GM12865 (cell line): ENCODE measurements at regions not wholly inside any gene's neighbourhood (a gene's known extent, or its start where the extent isn't known, plus 50 kb on each side); places are given as distances from the start of the nearest gene placed in this dataset.

Experiments
- DNase-seq: peaks from one replicate; pipeline ENCODE4 v3.0.0; 2010; ENCODE audit warnings: low read depth
- H3K4me3 ChIP-seq: 2 replicates; pipeline ENCODE4 v1.5.1; 2011; ENCODE audit warnings: mild to moderate bottlenecking, low read depth, low read length, control low read depth
- TF ChIP-seq, protein P1 (sequence below): IDR thresholded peaks from 2 replicates; pipeline ENCODE4 v1.5.1; 2011; ENCODE audit warnings: low read length, control low read depth, low read depth, inconsistent platforms; ENCODE audit not compliant: insufficient read depth; ENCODE audit errors: missing control alignments

DNA sequence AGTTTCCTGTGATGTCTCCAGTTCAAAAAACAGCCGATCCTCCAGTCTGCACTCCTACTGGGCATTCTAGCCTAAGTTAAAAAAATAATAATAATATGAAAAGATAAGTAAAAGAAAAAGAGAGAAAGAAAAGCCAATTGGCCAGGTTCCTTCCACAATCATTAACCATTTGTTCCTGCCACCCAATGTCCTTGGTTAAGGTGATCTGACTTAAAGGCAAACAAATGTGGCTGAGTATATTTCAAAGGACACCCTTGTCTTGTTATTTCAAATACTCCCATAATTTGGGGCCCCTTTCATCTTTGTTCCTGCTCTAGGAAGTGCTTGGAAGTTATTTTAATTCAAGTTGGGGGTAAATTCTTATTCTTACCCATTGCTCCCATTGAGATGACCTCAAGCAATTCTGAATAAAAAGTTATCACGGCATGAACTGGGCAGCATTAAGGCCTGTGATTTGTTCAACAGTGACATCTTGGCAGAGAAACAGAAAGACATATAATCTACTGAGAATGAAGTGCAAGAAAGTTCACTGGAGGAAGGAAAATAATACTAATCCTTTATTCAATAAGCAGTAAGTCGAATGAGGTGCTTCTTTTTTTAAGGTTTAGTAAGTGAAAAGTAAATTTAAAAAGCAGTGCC, 1054.5 kb upstream of the FANCL start:
- no peak overlapping the region for H3K4me3 ChIP-seq
- no peak for DNase-seq
- TF ChIP-seq, protein P1, sequence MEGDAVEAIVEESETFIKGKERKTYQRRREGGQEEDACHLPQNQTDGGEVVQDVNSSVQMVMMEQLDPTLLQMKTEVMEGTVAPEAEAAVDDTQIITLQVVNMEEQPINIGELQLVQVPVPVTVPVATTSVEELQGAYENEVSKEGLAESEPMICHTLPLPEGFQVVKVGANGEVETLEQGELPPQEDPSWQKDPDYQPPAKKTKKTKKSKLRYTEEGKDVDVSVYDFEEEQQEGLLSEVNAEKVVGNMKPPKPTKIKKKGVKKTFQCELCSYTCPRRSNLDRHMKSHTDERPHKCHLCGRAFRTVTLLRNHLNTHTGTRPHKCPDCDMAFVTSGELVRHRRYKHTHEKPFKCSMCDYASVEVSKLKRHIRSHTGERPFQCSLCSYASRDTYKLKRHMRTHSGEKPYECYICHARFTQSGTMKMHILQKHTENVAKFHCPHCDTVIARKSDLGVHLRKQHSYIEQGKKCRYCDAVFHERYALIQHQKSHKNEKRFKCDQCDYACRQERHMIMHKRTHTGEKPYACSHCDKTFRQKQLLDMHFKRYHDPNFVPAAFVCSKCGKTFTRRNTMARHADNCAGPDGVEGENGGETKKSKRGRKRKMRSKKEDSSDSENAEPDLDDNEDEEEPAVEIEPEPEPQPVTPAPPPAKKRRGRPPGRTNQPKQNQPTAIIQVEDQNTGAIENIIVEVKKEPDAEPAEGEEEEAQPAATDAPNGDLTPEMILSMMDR: no peak

DNA sequence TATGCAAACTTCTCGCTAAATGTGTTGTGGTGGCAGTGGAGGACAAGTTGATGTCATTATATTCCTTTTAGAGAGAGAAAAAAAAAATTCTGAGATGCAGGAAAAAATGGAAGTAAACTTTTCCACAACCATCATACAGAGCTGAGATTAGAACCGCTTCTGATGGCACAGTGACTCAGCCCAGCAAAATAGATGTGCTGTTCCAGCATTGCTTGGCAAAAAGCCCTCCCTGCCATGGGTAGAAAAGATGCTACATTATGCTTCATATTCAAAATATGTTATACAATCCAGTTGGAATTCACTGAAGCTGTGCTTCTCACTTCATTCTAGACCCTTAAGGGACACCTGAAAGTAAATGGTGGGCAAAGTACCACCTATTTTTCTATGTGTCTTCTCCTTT, 1047.6 kb upstream of the FANCL start:
- TF ChIP-seq, protein P1: no peak
- no peak overlapping the region for H3K4me3 ChIP-seq
- no peak for DNase-seq

DNA sequence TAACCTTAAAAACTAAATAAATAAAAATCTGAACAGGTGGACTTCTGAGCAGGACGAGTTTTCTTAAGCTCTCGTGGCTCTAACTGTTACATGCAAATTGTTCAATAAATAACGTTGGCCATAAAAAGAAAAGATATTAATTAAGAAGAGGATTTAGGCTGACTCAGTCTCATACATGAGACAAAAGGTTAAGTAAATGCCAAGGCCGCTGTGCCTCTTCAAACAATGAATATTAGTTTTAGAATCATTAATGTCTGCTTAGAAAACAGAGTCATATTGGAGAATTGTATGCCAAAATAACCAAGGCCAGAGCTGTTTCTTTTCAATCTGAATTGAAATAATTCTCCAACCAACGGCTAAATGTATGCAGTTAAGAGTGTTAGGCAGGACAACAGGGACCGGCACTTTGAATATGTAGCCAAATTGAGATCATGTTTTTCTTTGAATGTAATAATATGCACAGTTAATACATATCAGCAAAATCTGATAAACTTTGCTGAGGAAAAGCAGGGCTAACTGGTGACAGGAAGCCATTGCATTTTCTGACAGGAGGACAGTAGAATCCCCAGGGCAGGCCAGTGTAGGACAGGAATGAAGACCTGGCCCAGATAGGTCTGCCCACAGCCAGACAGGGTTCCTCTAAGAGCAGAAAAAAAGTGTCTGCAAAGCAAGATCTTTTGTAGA, 1041.4 kb upstream of the FANCL start:
- no peak for DNase-seq
- no peak overlapping the region for H3K4me3 ChIP-seq
- TF ChIP-seq, protein P1: no peak

DNA sequence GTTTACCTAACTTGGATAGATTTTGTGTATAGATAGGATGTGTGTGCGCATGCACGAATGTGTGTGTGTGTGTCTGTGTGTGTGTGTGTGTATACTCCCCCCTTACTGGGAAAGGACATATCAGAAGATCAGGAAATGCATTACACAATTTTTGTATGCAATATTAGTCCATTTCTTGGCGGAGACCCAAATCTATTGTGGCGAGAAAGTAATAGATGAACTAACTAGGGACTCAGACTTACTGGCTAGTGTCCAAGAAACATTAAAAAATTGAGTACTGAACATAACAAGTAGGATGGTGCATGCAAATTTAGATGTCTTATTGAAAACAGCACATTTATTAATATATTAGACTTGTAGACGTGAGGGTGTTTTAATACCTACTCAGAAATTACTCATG, 1036.5 kb upstream of the FANCL start:
- no peak overlapping the region for H3K4me3 ChIP-seq
- no peak for DNase-seq
- TF ChIP-seq, protein P1: no peak

DNA sequence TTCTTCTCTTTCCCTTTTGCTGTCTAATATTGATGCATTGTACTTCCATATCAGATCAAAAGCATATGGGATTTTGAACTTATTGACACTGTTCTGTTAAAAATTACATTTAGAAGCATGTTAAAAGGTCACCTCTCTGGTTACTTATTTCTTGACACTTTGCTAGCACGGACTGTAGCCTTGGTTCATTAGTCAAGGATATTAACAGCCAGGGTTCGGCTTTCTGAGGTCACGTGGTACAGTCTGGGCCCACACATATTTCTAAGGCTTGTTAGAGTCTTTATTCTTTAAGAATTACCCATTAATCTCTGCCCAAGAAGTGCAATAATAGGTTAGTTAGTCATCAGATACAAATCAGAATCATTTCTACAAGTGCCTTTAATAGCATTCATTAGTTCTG, 1035.8 kb upstream of the FANCL start:
- DNase-seq: no peak
- H3K4me3 ChIP-seq: no peak overlapping the region

DNA sequence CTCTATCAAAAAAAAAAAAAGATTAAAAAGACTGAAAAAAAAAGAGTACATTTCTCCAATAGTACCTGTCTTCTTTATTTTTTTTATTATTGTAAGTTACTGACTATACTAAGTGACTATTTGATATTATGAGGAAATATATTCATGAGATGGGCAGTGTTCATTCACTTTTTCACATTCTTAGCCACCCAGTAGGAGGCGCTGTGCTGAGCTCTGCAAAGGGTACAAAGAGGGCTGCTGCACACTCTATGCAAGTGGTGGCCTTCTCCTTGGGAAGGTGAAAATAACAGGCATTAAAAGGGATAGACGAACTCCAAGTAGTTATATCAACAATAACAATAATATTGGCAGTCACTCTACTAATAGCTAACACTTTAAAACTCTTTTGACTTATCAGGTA, 1034.9 kb upstream of the FANCL start:
- peak; percentile 37 for DNase-seq
- H3K4me3 ChIP-seq: no peak overlapping the region
- TF ChIP-seq, protein P1: peak; percentile 66

More for the DNA sequence above, 1035.8 kb upstream of the FANCL start:
- TF ChIP-seq, protein P1: no peak
